ENCODE measurements at regions not wholly inside any gene's neighbourhood (a gene's known extent, or its start where the extent isn't known, plus 50 kb on each side); places are given as distances from the start of the nearest gene placed in this dataset.

DNA sequence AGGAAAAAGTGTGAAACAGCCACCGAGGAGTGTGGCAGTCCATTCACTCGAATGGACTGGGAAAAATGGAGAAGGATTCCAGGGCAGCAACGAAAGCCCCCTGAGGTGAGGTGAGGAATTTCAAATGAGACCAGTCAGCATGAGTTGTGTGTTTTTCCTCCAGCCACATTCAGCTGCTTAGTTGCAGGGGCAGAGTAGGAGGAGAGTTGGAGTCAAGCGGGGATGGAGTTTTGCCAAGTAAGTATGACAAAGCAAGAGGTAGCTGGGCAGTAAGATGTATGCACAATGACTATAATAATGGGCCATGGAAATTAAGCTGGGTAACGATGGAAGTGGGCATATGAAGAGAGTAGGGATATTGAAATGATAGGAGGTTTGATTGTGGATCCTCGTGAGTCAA is 64.4 kb downstream of the CCDC54 start:
- Histone ChIP-seq H3K79me1 (ENCODE audit: insufficient read depth, low read depth, low read length, poor library complexity, severe bottlenecking) (no peaks in the 10 kb centered on the region), H3K56ac (ENCODE audit: insufficient read length, low read depth, low read length) (no peak overlapping the region), H3K27me3 (ENCODE audit: insufficient read depth, low read length) (no peaks in the 10 kb centered on the region), H4K8ac (replicated peaks; ENCODE audit: insufficient read length, low read depth, low read length) (no peak overlapping the region), H3K14ac (ENCODE audit: insufficient read depth, low read length) (no peak overlapping the region), H4K20me1 (ENCODE audit: control insufficient read depth, insufficient read depth, insufficient read length) (no peaks in the 10 kb centered on the region), H3K4ac (ENCODE audit: low read depth, low read length) (no peak overlapping the region), H3T11ph (ENCODE audit: low read length) (no peak overlapping the region), H3K23ac (ENCODE audit: insufficient read length, low read depth, low read length) (no peak overlapping the region), H3K27ac (ENCODE audit: insufficient read length, low read depth, low read length) (no peak overlapping the region), H2AFZ (ENCODE audit: low read length) (no peak overlapping the region), H2BK15ac (ENCODE audit: low read depth, low read length) (no peak overlapping the region), H2AK5ac (ENCODE audit: insufficient read length, low read length) (no peak overlapping the region), H4K5ac (ENCODE audit: insufficient read length, low read depth, low read length) (no peak overlapping the region), H3K4me2 (ENCODE audit: insufficient read depth, insufficient read length, low read length) (no peak overlapping the region), H2BK12ac (ENCODE audit: insufficient read length, low read depth, low read length) (no peak overlapping the region), H3K9ac (ENCODE audit: extremely low read depth, insufficient read length, low read length) (no peak overlapping the region), H2BK120ac (ENCODE audit: low read depth, low read length, poor library complexity, severe bottlenecking) (no peak overlapping the region), H3K18ac (ENCODE audit: insufficient read length, low read depth, low read length) (no peak overlapping the region), H2BK5ac (ENCODE audit: insufficient read length, low read length) (no peak overlapping the region), H3K23me2 (ENCODE audit: insufficient read length, low read depth, low read length, poor library complexity, severe bottlenecking) (no peaks in the 10 kb centered on the region), H3K79me2 (ENCODE audit: insufficient read depth, low read length) (no peaks in the 10 kb centered on the region), H3K9me3 (ENCODE audit: control insufficient read depth, low read depth, low read length) (no peaks in the 10 kb centered on the region), H2BK20ac (ENCODE audit: low read depth, low read length, poor library complexity, severe bottlenecking) (no peak overlapping the region), H4K91ac (ENCODE audit: insufficient read length, low read depth, low read length) (no peak overlapping the region), H3K4me1 (ENCODE audit: insufficient read depth, low read length) (no peaks in the 10 kb centered on the region; the same call in 1 of the 2 replicates)
- 94% methylated on average over 2 of the region's 6 CpGs for WGBS (ENCODE audit: extremely low coverage, insufficient read length, low lambda C conversion rate)
- Mint-ChIP-seq H3K4me3 (no peak overlapping the region), H3K4me1 (no peaks in the 10 kb centered on the region; a peak in 1 of 4 replicates), H3K36me3 (ENCODE audit: insufficient read depth in 1 of 3, low read depth in 3 of 3) (no peaks in the 10 kb centered on the region), H3K9me3 (no peaks in the 10 kb centered on the region), H3K27ac (no peak overlapping the region), H3K27me3 (ENCODE audit: low read depth) (no peaks in the 10 kb centered on the region)
- peak; percentile 37 for DNase-seq
- TF ChIP-seq, protein P1, sequence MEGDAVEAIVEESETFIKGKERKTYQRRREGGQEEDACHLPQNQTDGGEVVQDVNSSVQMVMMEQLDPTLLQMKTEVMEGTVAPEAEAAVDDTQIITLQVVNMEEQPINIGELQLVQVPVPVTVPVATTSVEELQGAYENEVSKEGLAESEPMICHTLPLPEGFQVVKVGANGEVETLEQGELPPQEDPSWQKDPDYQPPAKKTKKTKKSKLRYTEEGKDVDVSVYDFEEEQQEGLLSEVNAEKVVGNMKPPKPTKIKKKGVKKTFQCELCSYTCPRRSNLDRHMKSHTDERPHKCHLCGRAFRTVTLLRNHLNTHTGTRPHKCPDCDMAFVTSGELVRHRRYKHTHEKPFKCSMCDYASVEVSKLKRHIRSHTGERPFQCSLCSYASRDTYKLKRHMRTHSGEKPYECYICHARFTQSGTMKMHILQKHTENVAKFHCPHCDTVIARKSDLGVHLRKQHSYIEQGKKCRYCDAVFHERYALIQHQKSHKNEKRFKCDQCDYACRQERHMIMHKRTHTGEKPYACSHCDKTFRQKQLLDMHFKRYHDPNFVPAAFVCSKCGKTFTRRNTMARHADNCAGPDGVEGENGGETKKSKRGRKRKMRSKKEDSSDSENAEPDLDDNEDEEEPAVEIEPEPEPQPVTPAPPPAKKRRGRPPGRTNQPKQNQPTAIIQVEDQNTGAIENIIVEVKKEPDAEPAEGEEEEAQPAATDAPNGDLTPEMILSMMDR (conservative IDR thresholded peaks at IDR 0.05), result no peak; the same call in 2 of the 3 replicates
